ENCODE measurements at regions not wholly inside any gene's neighbourhood (a gene's known extent, or its start where the extent isn't known, plus 50 kb on each side); places are given as distances from the start of the nearest gene placed in this dataset.

DNA sequence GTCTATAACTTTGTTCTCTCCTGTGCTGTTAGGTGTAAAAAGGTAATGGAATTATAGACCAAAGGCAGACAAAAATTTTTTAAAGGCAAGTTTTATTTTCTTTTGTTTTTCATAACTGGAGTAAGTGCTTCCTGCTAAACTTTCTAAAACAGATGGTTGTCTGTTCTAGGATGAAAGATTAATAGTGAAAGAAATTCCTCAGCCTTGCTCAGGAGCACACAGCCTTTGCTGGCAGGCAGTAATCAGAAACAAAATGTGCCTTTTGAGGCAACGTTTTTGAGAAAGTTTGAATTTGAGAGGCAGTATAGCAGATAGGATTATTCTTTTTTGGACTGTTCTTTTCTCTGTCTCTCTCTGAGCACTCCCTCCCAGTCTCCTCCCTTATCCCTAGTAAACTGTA lies 2749.5 kb downstream of the PCDH9 start:
- TF ChIP-seq, protein P1, sequence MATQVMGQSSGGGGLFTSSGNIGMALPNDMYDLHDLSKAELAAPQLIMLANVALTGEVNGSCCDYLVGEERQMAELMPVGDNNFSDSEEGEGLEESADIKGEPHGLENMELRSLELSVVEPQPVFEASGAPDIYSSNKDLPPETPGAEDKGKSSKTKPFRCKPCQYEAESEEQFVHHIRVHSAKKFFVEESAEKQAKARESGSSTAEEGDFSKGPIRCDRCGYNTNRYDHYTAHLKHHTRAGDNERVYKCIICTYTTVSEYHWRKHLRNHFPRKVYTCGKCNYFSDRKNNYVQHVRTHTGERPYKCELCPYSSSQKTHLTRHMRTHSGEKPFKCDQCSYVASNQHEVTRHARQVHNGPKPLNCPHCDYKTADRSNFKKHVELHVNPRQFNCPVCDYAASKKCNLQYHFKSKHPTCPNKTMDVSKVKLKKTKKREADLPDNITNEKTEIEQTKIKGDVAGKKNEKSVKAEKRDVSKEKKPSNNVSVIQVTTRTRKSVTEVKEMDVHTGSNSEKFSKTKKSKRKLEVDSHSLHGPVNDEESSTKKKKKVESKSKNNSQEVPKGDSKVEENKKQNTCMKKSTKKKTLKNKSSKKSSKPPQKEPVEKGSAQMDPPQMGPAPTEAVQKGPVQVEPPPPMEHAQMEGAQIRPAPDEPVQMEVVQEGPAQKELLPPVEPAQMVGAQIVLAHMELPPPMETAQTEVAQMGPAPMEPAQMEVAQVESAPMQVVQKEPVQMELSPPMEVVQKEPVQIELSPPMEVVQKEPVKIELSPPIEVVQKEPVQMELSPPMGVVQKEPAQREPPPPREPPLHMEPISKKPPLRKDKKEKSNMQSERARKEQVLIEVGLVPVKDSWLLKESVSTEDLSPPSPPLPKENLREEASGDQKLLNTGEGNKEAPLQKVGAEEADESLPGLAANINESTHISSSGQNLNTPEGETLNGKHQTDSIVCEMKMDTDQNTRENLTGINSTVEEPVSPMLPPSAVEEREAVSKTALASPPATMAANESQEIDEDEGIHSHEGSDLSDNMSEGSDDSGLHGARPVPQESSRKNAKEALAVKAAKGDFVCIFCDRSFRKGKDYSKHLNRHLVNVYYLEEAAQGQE (IDR thresholded peaks at IDR 0.05): no peak
- TF ChIP-seq YY1 (IDR thresholded peaks at IDR 0.05) (no peak), RAD21 (IDR thresholded peaks at IDR 0.05) (no peak), GABPA (IDR thresholded peaks at IDR 0.05 in 1 of 2, conservative IDR thresholded peaks at IDR 0.05 in 1 of 2) (no peak), RXRA (IDR thresholded peaks at IDR 0.05) (no peak), JUND (IDR thresholded peaks at IDR 0.05) (no peak), SP1 (IDR thresholded peaks at IDR 0.05) (no peak), EGR1 (IDR thresholded peaks at IDR 0.05; ENCODE audit: low read depth in 2 of 2) (no peak)
- TF ChIP-seq, protein P2, sequence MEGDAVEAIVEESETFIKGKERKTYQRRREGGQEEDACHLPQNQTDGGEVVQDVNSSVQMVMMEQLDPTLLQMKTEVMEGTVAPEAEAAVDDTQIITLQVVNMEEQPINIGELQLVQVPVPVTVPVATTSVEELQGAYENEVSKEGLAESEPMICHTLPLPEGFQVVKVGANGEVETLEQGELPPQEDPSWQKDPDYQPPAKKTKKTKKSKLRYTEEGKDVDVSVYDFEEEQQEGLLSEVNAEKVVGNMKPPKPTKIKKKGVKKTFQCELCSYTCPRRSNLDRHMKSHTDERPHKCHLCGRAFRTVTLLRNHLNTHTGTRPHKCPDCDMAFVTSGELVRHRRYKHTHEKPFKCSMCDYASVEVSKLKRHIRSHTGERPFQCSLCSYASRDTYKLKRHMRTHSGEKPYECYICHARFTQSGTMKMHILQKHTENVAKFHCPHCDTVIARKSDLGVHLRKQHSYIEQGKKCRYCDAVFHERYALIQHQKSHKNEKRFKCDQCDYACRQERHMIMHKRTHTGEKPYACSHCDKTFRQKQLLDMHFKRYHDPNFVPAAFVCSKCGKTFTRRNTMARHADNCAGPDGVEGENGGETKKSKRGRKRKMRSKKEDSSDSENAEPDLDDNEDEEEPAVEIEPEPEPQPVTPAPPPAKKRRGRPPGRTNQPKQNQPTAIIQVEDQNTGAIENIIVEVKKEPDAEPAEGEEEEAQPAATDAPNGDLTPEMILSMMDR (IDR thresholded peaks at IDR 0.05; ENCODE audit: low read depth, low read length, missing input control): no peak
- TF ChIP-seq, protein P3, sequence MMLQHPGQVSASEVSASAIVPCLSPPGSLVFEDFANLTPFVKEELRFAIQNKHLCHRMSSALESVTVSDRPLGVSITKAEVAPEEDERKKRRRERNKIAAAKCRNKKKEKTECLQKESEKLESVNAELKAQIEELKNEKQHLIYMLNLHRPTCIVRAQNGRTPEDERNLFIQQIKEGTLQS (IDR thresholded peaks at IDR 0.05): no peak
- TF ChIP-seq, protein P4, sequence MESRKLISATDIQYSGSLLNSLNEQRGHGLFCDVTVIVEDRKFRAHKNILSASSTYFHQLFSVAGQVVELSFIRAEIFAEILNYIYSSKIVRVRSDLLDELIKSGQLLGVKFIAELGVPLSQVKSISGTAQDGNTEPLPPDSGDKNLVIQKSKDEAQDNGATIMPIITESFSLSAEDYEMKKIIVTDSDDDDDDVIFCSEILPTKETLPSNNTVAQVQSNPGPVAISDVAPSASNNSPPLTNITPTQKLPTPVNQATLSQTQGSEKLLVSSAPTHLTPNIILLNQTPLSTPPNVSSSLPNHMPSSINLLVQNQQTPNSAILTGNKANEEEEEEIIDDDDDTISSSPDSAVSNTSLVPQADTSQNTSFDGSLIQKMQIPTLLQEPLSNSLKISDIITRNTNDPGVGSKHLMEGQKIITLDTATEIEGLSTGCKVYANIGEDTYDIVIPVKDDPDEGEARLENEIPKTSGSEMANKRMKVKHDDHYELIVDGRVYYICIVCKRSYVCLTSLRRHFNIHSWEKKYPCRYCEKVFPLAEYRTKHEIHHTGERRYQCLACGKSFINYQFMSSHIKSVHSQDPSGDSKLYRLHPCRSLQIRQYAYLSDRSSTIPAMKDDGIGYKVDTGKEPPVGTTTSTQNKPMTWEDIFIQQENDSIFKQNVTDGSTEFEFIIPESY (IDR thresholded peaks at IDR 0.05): no peak

Data from liver (tissue), 3 donors.